Pancreas (tissue), 10 donors: ENCODE measurements at regions not wholly inside any gene's neighbourhood (a gene's known extent, or its start where the extent isn't known, plus 50 kb on each side); places are given as distances from the start of the nearest gene placed in this dataset.

Experiments used
- ATAC-seq, 4 donors: fragments of 200-7000 bp; cut with Tn5 transposase; one replicate each; pipeline versions ENCODE4 v1.8.0 to v1.9.1; 2020; ENCODE audit warnings: mild to moderate bottlenecking in 4 of 4, moderate library complexity in 4 of 4
- DNase-seq, 6 donors: peaks; one replicate each; pipeline ENCODE4 v3.0.0-alpha.2; 2020
- FAIRE-seq: peaks from 2 replicates; lab custom pipeline; 2012; peaks lifted over from hg19 to GRCh38; lab: Jason Lieb, UNC
- H3K27ac ChIP-seq, 4 donors: fragments of 200-600 bp; sonication (generic); 1 replicate in 3 of 4; 2 replicates in 1 of 4; pipeline versions ENCODE4 v1.5.0 to v1.8.0; 2020
- H3K27me3 ChIP-seq, 4 donors: fragments of 200-600 bp; one replicate each; pipeline ENCODE4 v1.8.0; 2021
- H3K36me3 ChIP-seq, 3 donors: fragments of 200-600 bp; sonication (generic) in 1 of 3; one replicate each; pipeline versions ENCODE4 v1.5.0 to v1.8.0; 2020 to 2021
- H3K4me1 ChIP-seq, 3 donors: fragments of 200-600 bp; one replicate each; pipeline ENCODE4 v1.8.0; 2021
- H3K4me3 ChIP-seq, 4 donors: fragments of 200-600 bp; sonication (generic) in 2 of 4; one replicate each; pipeline versions ENCODE4 v1.5.0 to v1.8.0; 2020 to 2021
- H3K9me3 ChIP-seq, 4 donors: fragments of 200-600 bp; one replicate each; pipeline ENCODE4 v1.8.0; 2021
- WGBS, 2 donors: extraction: QIAGEN DNeasy Blood & Tissue Kit; methylation state at CpG; one replicate each; pipeline ENCODE4 v1.1.7; 2013; 5-methylcytosine and 5-hydroxymethylcytosine counted together
- intact Hi-C, 3 donors: fragments of 100-400 bp; cut with DNase I; formaldehyde crosslinking; loops; one replicate each; pipeline versions ENCODE4 v1.11.1 to v1.14.2; 2022
- TF ChIP-seq, protein P1 (sequence below), 4 donors: fragments of 200-600 bp; sonication (generic) in 3 of 4; IDR thresholded peaks; one replicate each; pipeline versions ENCODE4 v1.5.0 to v1.8.0; 2021; ENCODE audit warnings: antibody characterized with exemption in 4 of 4
- donor health status: healthy with polysubstance abuse.
- donor health status: DM: no; HTN: no; CAD: no; lungs with moderate emphysema.
- donor health status: DM: no; HTN: no; CAD: no.
- donor health status: control.
- donor health status: control.
- donor health status: Bipolar disorder and iron deficiency.
- donor health status: DM: yes; HTN: yes; CAD: no.
- donor health status: DM: no; HTN: no; CAD: no.
- donor health status: DM: no; HTN: no; CAD: no.
- donor health status: DM: yes; HTN: yes; CAD: no.

DNA sequence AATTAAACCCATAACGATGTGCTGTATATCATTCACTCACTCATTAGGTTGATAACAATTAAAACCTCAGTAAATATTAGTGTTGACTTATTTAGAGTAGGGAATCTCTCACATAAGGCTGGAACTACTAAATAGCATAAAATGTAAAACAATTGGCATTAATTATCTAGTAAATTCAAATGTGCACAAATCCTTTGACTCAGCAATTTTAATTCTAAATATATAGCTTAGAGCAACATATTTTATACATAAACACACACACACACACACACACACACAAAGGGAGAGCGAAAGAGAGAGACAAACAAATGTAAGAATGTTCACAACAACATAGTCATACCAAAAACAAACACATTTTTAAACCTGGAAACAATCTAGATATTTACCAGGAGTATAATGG is 443.1 kb upstream of the KCNH7 start:
- Histone ChIP-seq H3K36me3 (no peaks in the 10 kb centered on the region), H3K9me3 (no peaks in the 10 kb centered on the region), H3K4me1 (no peaks in the 10 kb centered on the region), H3K27ac (no peak overlapping the region), H3K4me3 (no peak overlapping the region), H3K27me3 (no peaks in the 10 kb centered on the region)
- WGBS, 2 donors = 53 to 76% methylated on average over 2 of the region's 2 CpGs
- intact Hi-C loops = no loop called here
- FAIRE-seq (no peak), ATAC-seq (no peak), DNase-seq (no peak)
- TF ChIP-seq, protein P1, sequence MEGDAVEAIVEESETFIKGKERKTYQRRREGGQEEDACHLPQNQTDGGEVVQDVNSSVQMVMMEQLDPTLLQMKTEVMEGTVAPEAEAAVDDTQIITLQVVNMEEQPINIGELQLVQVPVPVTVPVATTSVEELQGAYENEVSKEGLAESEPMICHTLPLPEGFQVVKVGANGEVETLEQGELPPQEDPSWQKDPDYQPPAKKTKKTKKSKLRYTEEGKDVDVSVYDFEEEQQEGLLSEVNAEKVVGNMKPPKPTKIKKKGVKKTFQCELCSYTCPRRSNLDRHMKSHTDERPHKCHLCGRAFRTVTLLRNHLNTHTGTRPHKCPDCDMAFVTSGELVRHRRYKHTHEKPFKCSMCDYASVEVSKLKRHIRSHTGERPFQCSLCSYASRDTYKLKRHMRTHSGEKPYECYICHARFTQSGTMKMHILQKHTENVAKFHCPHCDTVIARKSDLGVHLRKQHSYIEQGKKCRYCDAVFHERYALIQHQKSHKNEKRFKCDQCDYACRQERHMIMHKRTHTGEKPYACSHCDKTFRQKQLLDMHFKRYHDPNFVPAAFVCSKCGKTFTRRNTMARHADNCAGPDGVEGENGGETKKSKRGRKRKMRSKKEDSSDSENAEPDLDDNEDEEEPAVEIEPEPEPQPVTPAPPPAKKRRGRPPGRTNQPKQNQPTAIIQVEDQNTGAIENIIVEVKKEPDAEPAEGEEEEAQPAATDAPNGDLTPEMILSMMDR (IDR thresholded peaks at IDR 0.05) = no peak

DNA sequence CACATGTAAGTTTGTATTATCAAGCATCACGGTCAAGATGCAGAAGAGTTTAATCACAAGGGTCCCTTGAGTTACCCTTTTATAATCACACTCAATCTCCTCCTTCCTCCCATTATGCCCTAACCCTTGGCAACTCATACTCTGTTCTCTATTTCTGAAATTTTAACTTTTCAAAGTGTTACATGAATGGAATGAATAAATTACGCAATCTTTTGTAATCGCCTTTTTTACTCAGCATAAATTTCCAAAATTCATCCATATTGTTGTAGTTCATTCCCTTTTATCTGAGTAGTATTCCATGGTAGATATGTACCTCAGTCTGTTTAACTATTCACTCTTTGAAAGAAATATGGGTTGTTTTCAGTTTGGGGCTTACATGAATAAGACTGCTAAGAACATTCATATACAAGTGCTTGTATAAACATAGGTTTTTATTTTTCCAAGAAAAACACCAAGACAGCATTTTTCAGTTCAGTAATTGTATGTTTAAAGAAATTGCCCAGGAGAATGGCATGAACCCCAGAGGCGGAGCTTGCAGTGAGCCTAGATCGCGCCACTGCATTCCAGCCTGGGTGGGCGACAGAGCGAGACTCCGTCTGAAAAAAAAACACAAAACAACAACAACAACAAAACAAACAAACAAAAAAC is 430.9 kb upstream of the KCNH7 start:
- intact Hi-C loops = no loop called here
- 81 to 88% methylated on average over 9 of the region's 9 CpGs for WGBS, 2 donors
- H3K27me3 ChIP-seq = no peaks in the 10 kb centered on the region
- TF ChIP-seq, protein P1 (IDR thresholded peaks at IDR 0.05) = no peak
- H3K36me3 ChIP-seq = no peaks in the 10 kb centered on the region
- no peaks in the 10 kb centered on the region for H3K4me1 ChIP-seq
- ATAC-seq (no peak), DNase-seq (no peak), FAIRE-seq (no peak)
- no peak overlapping the region for H3K4me3 ChIP-seq
- H3K9me3 ChIP-seq = no peaks in the 10 kb centered on the region
- H3K27ac ChIP-seq = no peak overlapping the region

DNA sequence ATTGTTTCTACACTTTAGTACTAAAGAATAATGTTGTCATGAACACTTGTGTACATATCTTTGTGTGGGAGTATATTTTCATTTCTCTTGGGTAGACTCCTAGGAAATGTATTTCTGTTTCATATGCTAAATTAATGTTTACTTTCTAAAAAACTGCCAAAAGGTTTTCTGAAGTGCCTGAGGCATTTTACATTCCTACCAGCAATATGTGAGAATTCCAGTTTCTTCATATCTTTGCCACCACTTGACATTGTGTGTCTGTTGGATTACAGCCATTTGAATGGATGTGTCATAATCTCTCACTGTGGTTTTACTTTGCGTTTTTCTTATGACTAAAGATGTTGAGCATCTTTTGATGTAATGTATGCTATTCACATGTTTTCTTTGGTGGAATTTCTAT is 428.2 kb upstream of the KCNH7 start:
- H3K36me3 ChIP-seq = no peaks in the 10 kb centered on the region
- no peak for FAIRE-seq
- TF ChIP-seq, protein P1 (IDR thresholded peaks at IDR 0.05) = no peak
- 36 to 42% methylated on average over 1 of the region's 1 CpG for WGBS, 2 donors
- DNase-seq = no peak
- H3K9me3 ChIP-seq = no peaks in the 10 kb centered on the region
- H3K4me1 ChIP-seq = no peaks in the 10 kb centered on the region
- H3K27me3 ChIP-seq = no peaks in the 10 kb centered on the region
- no peak overlapping the region for H3K27ac ChIP-seq
- intact Hi-C loops = no loop called here
- H3K4me3 ChIP-seq = no peak overlapping the region
- no peak for ATAC-seq

DNA sequence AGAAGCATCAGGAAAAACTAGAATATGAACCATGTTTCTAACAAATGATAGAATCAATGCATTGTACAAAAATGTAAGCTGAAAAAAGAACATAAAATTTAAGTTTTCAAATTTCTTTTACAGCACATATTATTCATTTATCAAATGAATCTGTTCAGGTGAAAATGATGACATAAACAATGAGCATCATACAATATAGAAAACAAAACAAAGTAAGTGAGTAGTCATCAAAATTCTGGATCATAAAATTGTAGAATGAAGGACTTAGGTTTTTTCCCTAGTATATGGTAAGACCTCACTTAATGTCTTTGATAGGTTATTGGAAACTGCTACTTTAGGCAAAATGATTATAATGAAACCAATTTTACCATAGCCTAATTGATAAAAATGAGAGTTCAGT is 427.0 kb upstream of the KCNH7 start:
- H3K9me3 ChIP-seq = no peaks in the 10 kb centered on the region
- no peaks in the 10 kb centered on the region for H3K27me3 ChIP-seq
- ATAC-seq = no peak
- no peak overlapping the region for H3K4me3 ChIP-seq
- H3K27ac ChIP-seq = no peak overlapping the region
- TF ChIP-seq, protein P1 (IDR thresholded peaks at IDR 0.05) = no peak
- no peak for FAIRE-seq
- H3K36me3 ChIP-seq = no peaks in the 10 kb centered on the region
- intact Hi-C loops = no loop called here
- no peak for DNase-seq
- H3K4me1 ChIP-seq = no peaks in the 10 kb centered on the region

DNA sequence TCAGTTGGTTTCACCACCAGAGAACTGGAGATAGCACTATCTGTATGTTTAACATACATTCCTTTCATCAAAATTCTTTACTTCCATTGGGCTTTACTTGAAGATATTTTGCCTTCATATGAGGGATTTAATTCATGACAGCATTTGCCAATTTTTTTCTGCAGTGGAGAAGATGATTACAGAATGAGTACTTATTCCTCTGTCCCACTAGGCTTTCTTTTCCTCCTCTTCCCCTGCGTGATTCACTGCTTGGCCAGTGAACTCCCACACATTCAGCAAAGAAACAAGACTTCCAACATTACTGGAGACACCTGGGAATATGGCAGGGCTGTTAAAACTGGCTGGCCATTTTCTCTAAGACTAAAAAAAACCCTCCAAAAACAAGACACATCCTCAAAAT is 425.8 kb upstream of the KCNH7 start:
- H3K27ac ChIP-seq = no peak overlapping the region
- DNase-seq (no peak), FAIRE-seq (no peak), ATAC-seq (no peak)
- TF ChIP-seq, protein P1 (IDR thresholded peaks at IDR 0.05) = no peak
- H3K4me1 ChIP-seq = no peaks in the 10 kb centered on the region
- no peaks in the 10 kb centered on the region for H3K9me3 ChIP-seq
- no peak overlapping the region for H3K4me3 ChIP-seq
- intact Hi-C loops = no loop called here
- no peaks in the 10 kb centered on the region for H3K27me3 ChIP-seq
- H3K36me3 ChIP-seq = no peaks in the 10 kb centered on the region
- WGBS, 2 donors = 21 to 26% methylated on average over 1 of the region's 1 CpG
